ENCODE measurements at regions not wholly inside any gene's neighbourhood (a gene's known extent, or its start where the extent isn't known, plus 50 kb on each side); places are given as distances from the start of the nearest gene placed in this dataset.
A peak's percentile ranks its signal among the peaks of the same experiment; 100 is the strongest.

DNA sequence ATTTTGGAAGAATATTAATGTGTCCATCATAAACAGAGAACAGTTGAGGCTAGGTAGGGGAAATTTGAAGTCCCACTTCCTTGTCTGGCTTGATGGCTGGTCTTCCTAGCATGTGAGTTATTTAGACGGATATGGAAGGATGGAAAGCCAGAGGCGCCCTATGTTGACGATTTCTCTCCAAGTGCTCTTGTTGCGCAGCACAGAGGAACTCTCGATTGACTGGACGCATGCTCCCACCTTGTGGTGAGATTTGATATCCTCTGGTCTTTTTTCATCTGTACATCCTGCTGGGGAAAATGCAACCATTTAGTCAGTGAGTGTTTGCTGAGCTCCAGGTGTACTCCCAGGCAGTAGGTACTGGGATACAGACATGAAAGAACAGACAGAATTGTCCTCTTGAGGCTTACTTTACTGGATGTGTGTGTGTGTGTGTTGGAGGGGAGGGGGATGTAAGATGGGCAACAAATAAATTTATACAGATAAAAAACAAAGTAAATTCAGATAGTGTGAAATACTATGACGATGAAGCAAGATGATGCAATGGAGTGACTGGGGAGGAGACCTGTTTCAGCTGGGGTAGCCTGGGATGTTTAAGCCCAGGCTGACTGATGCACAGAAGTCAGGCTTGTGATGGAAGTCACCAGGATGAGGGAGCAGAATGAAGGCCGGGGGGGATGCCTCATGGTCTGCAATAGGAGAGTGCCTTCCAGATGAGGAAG lies 137.2 kb downstream of the TRIM43 start:
- Histone ChIP-seq H3K79me2 (ENCODE audit: control insufficient read depth, insufficient read depth, low read length) (no peaks in the 10 kb centered on the region), H3K9me3 (replicated peaks; ENCODE audit: control insufficient read depth, insufficient read depth, low read length) (no peaks in the 10 kb centered on the region), H2AFZ (ENCODE audit: low read depth, low read length) (no peak overlapping the region), H3K36me3 (ENCODE audit: control insufficient read depth in 2 of 2, extremely low read depth in 1 of 2, insufficient read depth in 2 of 2, low read length in 2 of 2) (no peaks in the 10 kb centered on the region), H3K9me1 (replicated peaks; ENCODE audit: control insufficient read depth, extremely low read depth, insufficient read depth, low read length) (no peaks in the 10 kb centered on the region), H4K20me1 (replicated peaks; ENCODE audit: control insufficient read depth, extremely low read depth, insufficient read depth, low read length) (no peaks in the 10 kb centered on the region), H3K27ac (ENCODE audit: insufficient read depth, low read depth, low read length) (no peak overlapping the region), H3K27me3 (ENCODE audit: control insufficient read depth in 2 of 2, insufficient read depth in 2 of 2, low read length in 2 of 2) (no peaks in the 10 kb centered on the region), H3K9ac (replicated peaks; ENCODE audit: extremely low read depth, insufficient read depth, low read length) (no peak overlapping the region), H3K4me1 (ENCODE audit: control insufficient read depth, extremely low read depth, insufficient read depth, low read length) (no peaks in the 10 kb centered on the region), H3K4me3 (replicated peaks in 1 of 3; ENCODE audit: insufficient read depth in 1 of 3, low read depth in 1 of 3, low read length in 3 of 3) (no peak overlapping the region), H3K4me2 (ENCODE audit: insufficient read depth, low read length) (no peak overlapping the region)
- peak; percentile 98 for FAIRE-seq
- intact Hi-C loops (cut with micrococcal nuclease), result loop anchor here (1.0 to 5.0 kb wide), 3 partner anchors 340 to 537 kb away; no protein-coding TSS in a partner anchor
- TF ChIP-seq, protein P1, sequence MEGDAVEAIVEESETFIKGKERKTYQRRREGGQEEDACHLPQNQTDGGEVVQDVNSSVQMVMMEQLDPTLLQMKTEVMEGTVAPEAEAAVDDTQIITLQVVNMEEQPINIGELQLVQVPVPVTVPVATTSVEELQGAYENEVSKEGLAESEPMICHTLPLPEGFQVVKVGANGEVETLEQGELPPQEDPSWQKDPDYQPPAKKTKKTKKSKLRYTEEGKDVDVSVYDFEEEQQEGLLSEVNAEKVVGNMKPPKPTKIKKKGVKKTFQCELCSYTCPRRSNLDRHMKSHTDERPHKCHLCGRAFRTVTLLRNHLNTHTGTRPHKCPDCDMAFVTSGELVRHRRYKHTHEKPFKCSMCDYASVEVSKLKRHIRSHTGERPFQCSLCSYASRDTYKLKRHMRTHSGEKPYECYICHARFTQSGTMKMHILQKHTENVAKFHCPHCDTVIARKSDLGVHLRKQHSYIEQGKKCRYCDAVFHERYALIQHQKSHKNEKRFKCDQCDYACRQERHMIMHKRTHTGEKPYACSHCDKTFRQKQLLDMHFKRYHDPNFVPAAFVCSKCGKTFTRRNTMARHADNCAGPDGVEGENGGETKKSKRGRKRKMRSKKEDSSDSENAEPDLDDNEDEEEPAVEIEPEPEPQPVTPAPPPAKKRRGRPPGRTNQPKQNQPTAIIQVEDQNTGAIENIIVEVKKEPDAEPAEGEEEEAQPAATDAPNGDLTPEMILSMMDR (IDR thresholded peaks at IDR 0.05; ENCODE audit: extremely low read depth in 1 of 2, insufficient read depth in 1 of 2, low read depth in 1 of 2, low read length in 2 of 2), result peak; percentile 34 to 48
- no peak for TF ChIP-seq GATA2 (IDR thresholded peaks at IDR 0.05; ENCODE audit: insufficient read depth, insufficient read length, low read depth, low read length)
- no TSS peak for BruUV-seq (replicated peaks)
- DNase-seq (ENCODE audit: low read depth, low spot score), result peak; percentile 78
- dilution Hi-C loops (cut with MboI; ENCODE audit: extremely low pct_ligation_motif_present, low sequenced_read_pairs), result no loop called here
- ChIA-PET CTCF (interaction anchor here (1.2 to 4.2 kb wide), 4 partner anchors 12 to 384 kb away, joined by 3 to 25 read pairs (median 4); no protein-coding TSS in a partner anchor), POLR2A (no interaction called here)

DNA sequence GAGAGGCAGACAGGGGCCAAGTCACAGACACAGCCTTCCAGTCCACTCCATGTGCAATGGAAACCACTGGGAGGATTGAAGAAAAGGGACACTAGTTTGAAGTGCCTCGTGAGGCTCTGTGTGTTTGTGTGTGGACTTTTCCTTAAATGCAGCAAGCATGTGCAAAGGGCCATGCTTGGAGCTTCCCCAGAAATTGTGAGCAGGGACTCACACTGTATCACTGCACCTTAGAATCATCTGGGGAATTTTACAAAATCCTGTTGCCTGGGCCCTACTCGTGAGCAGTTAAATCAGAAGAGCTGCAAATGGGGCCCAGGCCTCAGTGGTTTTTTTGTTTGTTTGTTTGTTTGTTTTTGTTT lies 137.8 kb downstream of the TRIM43 start:
- POLR2A ChIA-PET, result no interaction called here
- Histone ChIP-seq H3K4me2 (ENCODE audit: insufficient read depth, low read length) (no peak overlapping the region), H3K27ac (ENCODE audit: insufficient read depth, low read depth, low read length) (no peak overlapping the region), H3K36me3 (ENCODE audit: control insufficient read depth in 2 of 2, extremely low read depth in 1 of 2, insufficient read depth in 2 of 2, low read length in 2 of 2) (no peaks in the 10 kb centered on the region), H3K9me3 (replicated peaks; ENCODE audit: control insufficient read depth, insufficient read depth, low read length) (no peaks in the 10 kb centered on the region), H3K79me2 (ENCODE audit: control insufficient read depth, insufficient read depth, low read length) (no peaks in the 10 kb centered on the region), H3K9ac (replicated peaks; ENCODE audit: extremely low read depth, insufficient read depth, low read length) (no peak overlapping the region), H2AFZ (ENCODE audit: low read depth, low read length) (no peak overlapping the region), H3K4me1 (ENCODE audit: control insufficient read depth, extremely low read depth, insufficient read depth, low read length) (no peaks in the 10 kb centered on the region), H3K9me1 (replicated peaks; ENCODE audit: control insufficient read depth, extremely low read depth, insufficient read depth, low read length) (no peaks in the 10 kb centered on the region), H4K20me1 (replicated peaks; ENCODE audit: control insufficient read depth, extremely low read depth, insufficient read depth, low read length) (no peaks in the 10 kb centered on the region), H3K27me3 (ENCODE audit: control insufficient read depth in 2 of 2, insufficient read depth in 2 of 2, low read length in 2 of 2) (no peaks in the 10 kb centered on the region), H3K4me3 (replicated peaks in 1 of 3; ENCODE audit: insufficient read depth in 1 of 3, low read depth in 1 of 3, low read length in 3 of 3) (no peak overlapping the region)
- no peak for FAIRE-seq
- CTCF ChIA-PET, result interaction anchor here (1.2 to 4.2 kb wide), 2 partner anchors 11 to 341 kb away, joined by 4 to 25 read pairs; no protein-coding TSS in a partner anchor
- intact Hi-C loops (cut with micrococcal nuclease), result loop anchor here (1.0 to 5.0 kb wide), 3 partner anchors 340 to 537 kb away; no protein-coding TSS in a partner anchor
- dilution Hi-C loops (cut with MboI; ENCODE audit: extremely low pct_ligation_motif_present, low sequenced_read_pairs), result no loop called here
- no TSS peak for BruUV-seq (replicated peaks)
- no peak for DNase-seq (ENCODE audit: low read depth, low spot score)
- TF ChIP-seq EZH2 (IDR thresholded peaks at IDR 0.05; ENCODE audit: borderline replicate concordance, low read depth, low read length, severe bottlenecking) (no peak), FOS (IDR thresholded peaks at IDR 0.05; ENCODE audit: borderline replicate concordance, insufficient read depth, low read length) (no peak), POLR2AphosphoS5 (IDR thresholded peaks at IDR 0.05; ENCODE audit: insufficient read depth, low read depth, low read length) (no peak), POLR2A (IDR thresholded peaks at IDR 0.05; ENCODE audit: low read depth, low read length) (no peak), JUN (IDR thresholded peaks at IDR 0.05; ENCODE audit: borderline replicate concordance, insufficient read depth, insufficient read length, low read depth) (no peak), MYC (IDR thresholded peaks at IDR 0.05; ENCODE audit: low read depth, low read length) (no peak), GATA2 (IDR thresholded peaks at IDR 0.05; ENCODE audit: insufficient read depth, insufficient read length, low read depth, low read length) (no peak)
- TF ChIP-seq, protein P1 (IDR thresholded peaks at IDR 0.05; ENCODE audit: extremely low read depth in 1 of 2, insufficient read depth in 1 of 2, low read depth in 1 of 2, low read length in 2 of 2), result no peak
- TF ChIP-seq, protein P2, sequence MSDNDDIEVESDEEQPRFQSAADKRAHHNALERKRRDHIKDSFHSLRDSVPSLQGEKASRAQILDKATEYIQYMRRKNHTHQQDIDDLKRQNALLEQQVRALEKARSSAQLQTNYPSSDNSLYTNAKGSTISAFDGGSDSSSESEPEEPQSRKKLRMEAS (IDR thresholded peaks at IDR 0.05; ENCODE audit: insufficient read depth, insufficient read length), result no peak

Measured in endothelial cell of umbilical vein (primary cell).